Endothelial cell of umbilical vein (primary cell): ENCODE measurements at regions not wholly inside any gene's neighbourhood (a gene's known extent, or its start where the extent isn't known, plus 50 kb on each side); places are given as distances from the start of the nearest gene placed in this dataset.

Source experiments
- BruUV-seq: library from RNA; stranded (reverse); fragments of 400-500 nt; replicated peaks from 2 replicates; lab custom pipeline; 2021; lab: Mats Ljungman, UMichigan
- CTCF ChIA-PET: fragments of 300-600, 350-600 bp; sonication (Branson Sonifier 250); formaldehyde crosslinking; loops from one replicate; lab custom pipeline; 2021; ENCODE audit warnings: antibody characterized with exemption, inconsistent platforms; lab: Charles Lee
- POLR2A ChIA-PET: fragments of 300-600, 350-600 bp; sonication (Branson Sonifier 250); formaldehyde crosslinking; loops from one replicate; lab custom pipeline; 2021; ENCODE audit warnings: antibody characterized with exemption, inconsistent platforms; lab: Charles Lee
- DNase-seq: peaks from one replicate; pipeline ENCODE4 v3.0.0-alpha.2; 2011; ENCODE audit warnings: low read depth, low spot score
- FAIRE-seq: peaks from 2 replicates; lab custom pipeline; 2011; peaks lifted over from hg19 to GRCh38; lab: Jason Lieb, UNC
- H2AFZ ChIP-seq: 2 replicates; pipeline ENCODE4 v1.6.0; 2012; ENCODE audit warnings: low read depth, low read length, control low read depth, inconsistent platforms
- H3K27ac ChIP-seq: 2 replicates; pipeline ENCODE4 v1.5.1; 2011; ENCODE audit warnings: low read depth, mild to moderate bottlenecking, control low read depth, low read length, moderate library complexity; ENCODE audit not compliant: insufficient read depth
- H3K27me3 ChIP-seq, 2 experiments: 2 replicates each; pipeline versions ENCODE4 v1.6.0 to v1.6.1; 2011; ENCODE audit warnings: low read length in 2 of 2, mixed read lengths in 1 of 2; ENCODE audit not compliant: control insufficient read depth in 2 of 2, insufficient read depth in 2 of 2
- H3K36me3 ChIP-seq, 2 experiments: 2 replicates in 1 of 2; 3 replicates in 1 of 2; pipeline ENCODE4 v1.5.1; 2011; ENCODE audit warnings: low read length in 2 of 2, mild to moderate bottlenecking in 1 of 2, moderate library complexity in 1 of 2; ENCODE audit not compliant: control insufficient read depth in 2 of 2, insufficient read depth in 2 of 2; ENCODE audit errors: extremely low read depth in 1 of 2
- H3K4me1 ChIP-seq: 3 replicates; pipeline ENCODE4 v1.5.1; 2011; ENCODE audit warnings: mild to moderate bottlenecking, low read length; ENCODE audit not compliant: control insufficient read depth, insufficient read depth; ENCODE audit errors: extremely low read depth
- H3K4me2 ChIP-seq: 2 replicates; pipeline ENCODE4 v1.6.1; 2011; ENCODE audit warnings: low read length, control low read depth, mixed read lengths; ENCODE audit not compliant: insufficient read depth
- H3K4me3 ChIP-seq, 3 experiments: fragments of 200-600 bp in 1 of 3; sonication (generic), shearing (Covaris generic) in 1 of 3; replicated peaks in 1 of 3; 2 replicates each; pipeline ENCODE4 v1.5.1; 2011 to 2016; ENCODE audit warnings: control low read depth in 3 of 3, low read length in 3 of 3, mild to moderate bottlenecking in 2 of 3, inconsistent platforms in 1 of 3, low read depth in 1 of 3, moderate library complexity in 1 of 3; ENCODE audit not compliant: insufficient read depth in 1 of 3
- H3K79me2 ChIP-seq: 2 replicates; pipeline ENCODE4 v1.6.0; 2012; ENCODE audit warnings: low read length, inconsistent platforms; ENCODE audit not compliant: control insufficient read depth, insufficient read depth
- H3K9ac ChIP-seq: replicated peaks from 2 replicates; pipeline ENCODE3; 2011; ENCODE audit warnings: low read length, control low read depth; ENCODE audit not compliant: insufficient read depth; ENCODE audit errors: extremely low read depth
- H3K9me1 ChIP-seq: replicated peaks from 3 replicates; pipeline ENCODE4 v1.6.0; 2011; ENCODE audit warnings: mild to moderate bottlenecking, low read length; ENCODE audit not compliant: control insufficient read depth, insufficient read depth; ENCODE audit errors: extremely low read depth
- H3K9me3 ChIP-seq: replicated peaks from 2 replicates; pipeline ENCODE4 v1.5.1; 2012; ENCODE audit warnings: low read length, inconsistent platforms; ENCODE audit not compliant: control insufficient read depth, insufficient read depth
- H4K20me1 ChIP-seq: replicated peaks from 2 replicates; pipeline ENCODE3; 2011; ENCODE audit warnings: mild to moderate bottlenecking, low read length; ENCODE audit not compliant: control insufficient read depth, insufficient read depth; ENCODE audit errors: extremely low read depth
- CTCF ChIP-seq, 2 donors: IDR thresholded peaks; 1 replicate in 1 of 2; 2 replicates in 1 of 2; pipeline ENCODE4 v1.5.1; 2011; ENCODE audit warnings: low read length in 2 of 2, mild to moderate bottlenecking in 2 of 2, moderate library complexity in 2 of 2, control low read depth in 1 of 2, inconsistent platforms in 1 of 2, low read depth in 1 of 2; ENCODE audit not compliant: insufficient read depth in 1 of 2; ENCODE audit errors: extremely low read depth in 1 of 2
- EZH2 ChIP-seq: IDR thresholded peaks from 2 replicates; pipeline ENCODE4 v1.6.1; 2012; ENCODE audit warnings: borderline replicate concordance, low read depth, mild to moderate bottlenecking, moderate library complexity, low read length, inconsistent platforms; ENCODE audit not compliant: severe bottlenecking
- FOS ChIP-seq: IDR thresholded peaks from 2 replicates; pipeline ENCODE4 v1.6.1; 2011; ENCODE audit warnings: mild to moderate bottlenecking, low read length, moderate library complexity, borderline replicate concordance; ENCODE audit not compliant: insufficient read depth
- GATA2 ChIP-seq: IDR thresholded peaks from 2 replicates; pipeline ENCODE4 v1.7.0; 2011; ENCODE audit warnings: low read depth, mild to moderate bottlenecking, moderate library complexity, mixed read lengths, low read length; ENCODE audit not compliant: insufficient read length, insufficient read depth
- JUN ChIP-seq: IDR thresholded peaks from 2 replicates; pipeline ENCODE4 v1.6.1; 2011; ENCODE audit warnings: borderline replicate concordance, low read depth; ENCODE audit not compliant: insufficient read length, insufficient read depth
- MAX ChIP-seq: IDR thresholded peaks from 2 replicates; pipeline ENCODE4 v1.6.1; 2011; ENCODE audit not compliant: insufficient read depth, insufficient read length
- MYC ChIP-seq: IDR thresholded peaks from one replicate; pipeline ENCODE4 v1.6.1; 2011; ENCODE audit warnings: mild to moderate bottlenecking, low read depth, low read length
- POLR2A ChIP-seq: IDR thresholded peaks from 2 replicates; pipeline ENCODE4 v1.6.1; 2012; ENCODE audit warnings: low read depth, mild to moderate bottlenecking, control low read depth, low read length
- POLR2AphosphoS5 ChIP-seq: IDR thresholded peaks from 2 replicates; pipeline ENCODE4 v1.6.1; 2012; ENCODE audit warnings: low read depth, mild to moderate bottlenecking, control low read depth, low read length, moderate library complexity; ENCODE audit not compliant: insufficient read depth
- dilution Hi-C: fragments of 300-500 bp; cut with MboI; formaldehyde crosslinking; loops from one replicate; pipeline ENCODE4 v1.15.0; 2019; ENCODE audit warnings: low sequenced_read_pairs; ENCODE audit not compliant: extremely low pct_ligation_motif_present
- intact Hi-C: fragments of 100-400 bp; cut with micrococcal nuclease; formaldehyde crosslinking; loops from one replicate; pipeline ENCODE4 v1.10.0; 2022

GRCh38 chr22:22759889-22760546 is 115.6 kb downstream of the GGTLC2 start:
- Histone ChIP-seq H3K27ac (no peak overlapping the region), H3K79me2 (no peaks in the 10 kb centered on the region), H3K36me3 (no peaks in the 10 kb centered on the region), H3K4me1 (no peaks in the 10 kb centered on the region), H3K27me3 (peaks cover 2 to 3% of the 10 kb centered on the region in 2 experiments), H3K9ac (no peak overlapping the region), H3K4me2 (no peak overlapping the region), H3K9me3 (no peaks in the 10 kb centered on the region), H2AFZ (no peak overlapping the region), H3K4me3 (no peak overlapping the region), H4K20me1 (no peaks in the 10 kb centered on the region), H3K9me1 (no peaks in the 10 kb centered on the region)
- ChIA-PET CTCF (no interaction called here), POLR2A (no interaction called here)
- dilution Hi-C loops: no loop called here
- TF ChIP-seq EZH2 (no peak), JUN (no peak), CTCF (IDR thresholded peaks at IDR 0.05; ENCODE audit: extremely low read depth in 1 of 2, insufficient read depth in 1 of 2, low read depth in 1 of 2, low read length in 2 of 2) (no peak), MYC (no peak), POLR2AphosphoS5 (no peak), POLR2A (no peak), FOS (no peak), GATA2 (no peak), MAX (no peak)
- DNase-seq (no peak), FAIRE-seq (no peak)
- BruUV-seq: no TSS peak
- intact Hi-C loops: no loop called here
